PFSK-1 (cell line): ENCODE measurements at regions not wholly inside any gene's neighbourhood (a gene's known extent, or its start where the extent isn't known, plus 50 kb on each side); places are given as distances from the start of the nearest gene placed in this dataset.

Experiments used
- POLR2AphosphoS5 ChIP-seq: IDR thresholded peaks from 2 replicates; pipeline ENCODE4 v1.6.1; 2012; ENCODE audit warnings: low read depth, mild to moderate bottlenecking, control low read depth, low read length, moderate library complexity
- SIN3A ChIP-seq: IDR thresholded peaks from 2 replicates; pipeline ENCODE4 v1.6.1; 2012; ENCODE audit warnings: mild to moderate bottlenecking, low read length, moderate library complexity, borderline replicate concordance; ENCODE audit not compliant: insufficient read depth
- TAF1 ChIP-seq: IDR thresholded peaks from 2 replicates; pipeline ENCODE4 v1.6.1; 2012; ENCODE audit warnings: low read length, control low read depth, borderline replicate concordance; ENCODE audit not compliant: insufficient read depth

DNA sequence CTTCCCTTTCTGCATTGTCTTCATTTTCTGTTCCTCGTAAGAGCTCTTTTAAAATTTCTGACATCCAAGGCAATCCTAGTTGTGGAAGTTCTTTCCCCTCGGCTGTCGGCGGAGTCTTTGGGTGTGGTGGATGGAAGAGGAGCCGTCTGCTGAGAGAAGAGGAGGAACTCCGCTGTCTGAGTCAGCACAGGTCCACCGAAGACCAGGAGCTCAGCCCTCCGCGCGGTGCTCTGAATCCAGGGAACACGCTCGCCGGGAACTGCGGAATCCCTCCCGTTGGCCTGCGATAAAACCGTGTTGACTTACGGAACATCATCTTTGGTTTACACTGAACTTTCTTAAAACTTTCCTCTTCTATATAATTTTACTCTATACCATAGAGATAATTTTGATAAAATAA, 100.7 kb upstream of the IRX4 start:
- no peak for TF ChIP-seq TAF1
- TF ChIP-seq POLR2AphosphoS5: no peak
- TF ChIP-seq SIN3A: no peak
